HG03139 (cell line): ENCODE measurements at regions not wholly inside any gene's neighbourhood (a gene's known extent, or its start where the extent isn't known, plus 50 kb on each side); places are given as distances from the start of the nearest gene placed in this dataset.
"Not testable (repeated sequence)": the region's sequence is repeated elsewhere in the genome, so short reads cannot be mapped to it uniquely, and the experiment has no call there.

Experiments
- ATAC-seq: cut with Tn5 transposase; IDR thresholded peaks from one replicate; pipeline ENCODE4 v1.9.1; 2021; ENCODE audit not compliant: unreplicated experiment

DNA sequence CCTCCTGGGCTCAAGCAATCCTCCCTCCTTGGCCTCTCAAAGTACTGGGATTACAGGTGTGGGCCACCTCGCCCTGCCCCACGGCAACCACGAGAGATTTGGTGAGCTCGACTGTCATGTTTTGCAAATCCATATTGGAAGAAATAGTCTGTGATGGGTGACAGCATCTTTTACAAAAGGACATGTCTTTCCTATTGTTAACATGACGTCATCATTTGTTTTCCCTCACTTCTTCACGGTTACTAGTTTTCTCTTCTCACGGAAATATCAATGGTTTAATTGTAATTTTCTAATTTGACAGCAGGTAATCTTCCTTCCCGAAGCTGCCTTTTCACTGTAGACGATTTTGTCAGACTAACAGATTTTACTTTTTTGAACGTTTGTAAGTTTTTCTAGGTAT, 110.8 kb upstream of the GREM2 start:
- no peak for ATAC-seq

DNA sequence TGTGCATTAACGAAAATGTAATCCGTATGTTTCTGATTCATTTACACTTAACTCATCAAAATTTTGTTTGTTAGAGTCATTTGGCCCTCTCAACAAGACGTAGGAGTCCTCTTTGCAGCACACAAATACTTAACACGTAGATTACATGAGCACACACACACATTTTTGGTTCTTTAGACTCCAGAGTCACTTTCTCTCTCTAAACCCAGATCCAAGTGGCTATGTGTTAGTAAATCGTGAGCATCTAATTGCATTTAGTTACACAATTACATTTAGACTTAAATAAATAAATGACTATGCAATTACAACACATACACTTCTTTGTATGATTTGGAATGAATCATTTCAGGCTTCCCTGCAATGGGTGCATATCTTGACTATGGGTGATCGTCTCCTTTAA, 109.0 kb upstream of the GREM2 start:
- ATAC-seq, result no peak

DNA sequence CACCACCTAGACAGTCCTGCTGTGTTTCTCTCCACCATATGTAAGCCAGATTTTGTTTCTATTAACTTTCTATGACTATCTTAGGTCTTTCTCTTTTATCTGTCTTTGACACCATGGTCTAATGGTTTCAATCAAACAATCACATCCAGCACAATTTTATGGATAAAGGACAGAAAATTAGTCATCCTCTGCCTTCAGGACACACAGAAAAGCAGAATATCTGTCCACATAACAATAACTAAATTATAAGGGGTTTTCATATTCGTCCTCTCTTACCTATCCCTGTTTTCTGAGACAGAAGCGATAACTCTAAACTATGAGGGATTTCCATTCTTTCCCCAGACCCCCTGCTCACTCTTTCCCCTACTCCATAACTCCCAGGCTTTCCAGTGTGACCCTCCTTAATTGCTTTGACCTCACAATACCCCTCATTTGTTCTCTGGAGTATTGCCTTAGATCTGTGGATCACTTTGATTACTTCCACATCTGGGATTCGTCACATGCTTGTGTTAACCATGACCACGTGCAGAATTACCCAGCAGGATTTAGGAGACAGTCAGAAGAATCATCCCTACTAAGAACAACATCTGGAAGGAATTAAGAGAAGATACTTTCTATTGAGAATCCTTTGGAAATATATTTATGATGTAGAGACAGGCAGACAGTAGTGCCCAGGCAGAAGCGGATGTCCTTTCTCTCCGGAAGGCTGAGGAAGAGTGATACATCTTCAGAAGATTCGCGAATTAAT, 108.2 kb upstream of the GREM2 start:
- no peak for ATAC-seq

GRCh38 chr1:240716538-240716937, 104.6 kb upstream of the GREM2 start:
- ATAC-seq, result not testable (repeated sequence)

DNA sequence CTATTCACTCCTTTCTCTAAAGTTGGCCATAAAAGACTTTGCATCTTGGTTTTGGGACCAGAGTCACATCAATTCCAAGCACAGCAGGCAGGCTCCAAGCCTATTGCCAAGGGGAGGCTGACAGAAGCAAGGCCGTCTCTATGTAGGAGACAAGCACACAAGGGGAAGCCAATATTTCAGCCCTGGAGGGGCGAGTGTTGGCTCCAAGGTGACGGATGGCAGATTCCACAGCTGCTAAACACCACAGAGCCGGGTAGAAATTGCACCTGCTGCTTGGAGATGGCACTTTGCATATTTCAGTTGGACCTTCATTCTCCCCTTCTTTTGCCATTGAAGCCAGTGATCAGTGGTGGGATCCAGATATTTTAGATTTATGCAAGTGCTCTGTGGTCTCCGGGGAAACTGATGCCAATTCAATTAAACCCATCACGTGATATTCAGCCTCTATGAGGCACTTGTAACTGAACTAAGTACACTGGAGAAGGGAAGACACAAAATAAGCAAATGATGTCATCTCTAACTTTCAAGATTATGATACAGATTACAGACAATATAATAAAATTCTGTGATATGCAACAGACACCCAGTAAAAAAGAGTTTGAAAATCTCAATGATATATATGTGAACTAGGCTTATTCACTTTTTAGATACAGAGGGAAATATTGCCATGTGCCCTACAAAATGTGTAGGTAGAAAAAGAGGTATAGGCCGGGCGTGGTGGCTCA, 102.8 kb upstream of the GREM2 start:
- ATAC-seq, result no peak

DNA sequence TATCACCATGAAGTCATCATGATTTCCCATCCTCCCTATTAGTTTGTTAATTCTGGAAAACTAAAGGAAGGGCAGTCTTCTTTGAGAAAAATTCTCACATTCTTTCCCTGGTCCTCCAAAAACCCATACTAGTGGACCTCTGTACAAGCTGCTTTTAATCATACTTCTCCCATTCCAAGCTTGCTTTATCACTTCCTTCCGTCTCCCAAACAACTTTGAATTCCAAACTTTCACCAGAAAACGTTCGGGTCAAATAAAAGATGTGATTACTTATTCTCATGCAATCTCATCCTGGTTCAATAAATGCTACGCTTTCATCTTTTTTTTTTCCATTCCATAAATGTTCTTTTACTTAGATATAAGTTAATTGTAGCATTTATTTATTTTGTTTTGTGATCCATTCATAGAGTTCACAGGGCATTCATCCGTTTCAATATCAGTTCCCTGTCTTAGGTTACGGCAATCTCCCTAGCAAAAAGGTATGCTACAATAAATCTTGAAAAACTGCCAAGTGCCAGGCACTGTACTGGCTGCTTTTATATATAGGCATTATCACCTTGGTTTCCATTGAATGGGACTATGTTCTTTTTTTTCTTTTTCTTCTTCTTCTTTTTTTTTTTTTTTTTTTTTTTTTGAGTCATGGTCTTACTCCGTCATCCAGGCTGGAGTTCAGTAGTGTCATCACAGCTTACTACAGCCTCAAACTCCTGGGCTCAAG, 100.2 kb upstream of the GREM2 start:
- ATAC-seq, result no peak

DNA sequence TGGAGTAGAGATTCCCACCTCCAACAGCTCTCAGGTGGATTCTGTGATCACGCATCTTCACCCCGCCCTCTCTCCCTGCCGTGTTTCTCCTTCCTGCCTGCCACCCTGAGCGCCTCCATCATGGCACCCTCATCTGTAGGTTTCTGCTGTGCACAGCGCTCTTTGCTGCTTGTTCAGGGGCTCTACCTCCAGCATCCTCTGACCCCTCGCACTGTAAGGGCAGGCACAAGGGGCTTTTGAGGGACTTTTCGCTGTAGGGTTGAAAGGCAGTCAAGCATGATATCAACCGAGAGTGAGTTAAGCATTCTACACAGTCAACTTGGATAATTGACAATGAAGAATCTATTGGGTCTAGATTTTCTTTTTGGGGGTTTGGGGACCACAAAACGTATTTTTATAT, 99.1 kb upstream of the GREM2 start:
- no peak for ATAC-seq

GRCh38 chr1:240709676-240710075, 97.7 kb upstream of the GREM2 start:
- ATAC-seq, result no peak

GRCh38 chr1:240706150-240706935, 94.4 kb upstream of the GREM2 start:
- ATAC-seq, result no peak

DNA sequence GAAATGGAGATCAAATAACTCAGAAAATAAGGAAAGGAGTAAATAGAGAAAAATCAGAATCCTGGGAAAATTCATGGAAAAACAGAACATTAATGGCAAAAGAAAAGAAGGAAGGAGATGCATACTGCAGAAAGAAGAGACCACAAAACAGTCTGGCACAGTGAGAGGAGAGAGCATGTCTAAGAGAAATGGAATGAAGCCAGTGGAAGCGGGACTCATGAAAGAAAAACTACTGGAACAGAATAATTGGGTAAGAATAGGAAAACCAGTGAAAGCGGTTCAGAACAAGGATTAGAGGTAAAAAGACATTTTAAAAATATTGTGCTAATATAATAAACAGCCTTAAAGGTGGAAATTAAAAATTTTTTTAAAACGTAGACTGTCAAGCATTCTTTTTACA, 93.6 kb upstream of the GREM2 start:
- no peak for ATAC-seq

DNA sequence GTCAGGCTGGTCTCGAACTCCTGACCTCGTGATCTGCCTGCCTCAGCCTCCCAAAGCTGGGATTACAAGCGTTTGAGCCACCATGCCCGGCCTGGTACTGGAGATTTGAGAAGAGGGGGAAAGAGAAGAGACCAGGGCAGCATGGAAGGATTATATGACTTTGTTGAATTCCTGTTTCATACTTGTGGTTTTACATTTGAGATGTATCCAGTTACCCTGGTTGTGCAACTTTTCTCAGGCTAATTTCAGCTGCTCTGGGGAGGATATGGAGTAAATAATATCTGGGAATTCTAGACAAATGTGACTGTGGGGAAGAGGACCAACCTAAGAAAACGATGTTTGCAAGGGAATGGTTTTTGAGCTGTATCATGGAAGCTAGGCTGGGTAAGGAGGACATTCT, 89.5 kb upstream of the GREM2 start:
- no peak for ATAC-seq

DNA sequence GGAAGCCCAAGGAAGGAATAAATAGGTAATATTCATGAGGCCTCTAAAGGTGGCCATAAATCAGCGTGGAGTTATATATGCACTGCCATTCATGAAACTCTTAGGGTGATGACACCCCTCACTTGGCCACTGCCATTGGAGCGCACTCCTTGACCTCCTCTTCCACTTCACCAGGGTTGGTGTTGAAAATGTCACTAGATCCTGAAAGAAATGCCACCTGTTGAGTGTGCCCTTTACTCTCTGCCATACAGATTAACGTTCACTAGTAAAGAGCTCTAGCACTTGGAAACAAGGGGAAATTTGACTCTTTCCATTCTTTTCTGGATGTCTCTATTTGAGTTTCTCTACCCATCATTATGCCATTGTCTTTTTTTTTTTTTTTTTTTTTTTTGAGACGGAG, 83.5 kb upstream of the GREM2 start:
- ATAC-seq, result no peak

- ATAC-seq, result no peak
Observed at GRCh38 chr1:240693844-240694243, 81.9 kb upstream of the GREM2 start.

DNA sequence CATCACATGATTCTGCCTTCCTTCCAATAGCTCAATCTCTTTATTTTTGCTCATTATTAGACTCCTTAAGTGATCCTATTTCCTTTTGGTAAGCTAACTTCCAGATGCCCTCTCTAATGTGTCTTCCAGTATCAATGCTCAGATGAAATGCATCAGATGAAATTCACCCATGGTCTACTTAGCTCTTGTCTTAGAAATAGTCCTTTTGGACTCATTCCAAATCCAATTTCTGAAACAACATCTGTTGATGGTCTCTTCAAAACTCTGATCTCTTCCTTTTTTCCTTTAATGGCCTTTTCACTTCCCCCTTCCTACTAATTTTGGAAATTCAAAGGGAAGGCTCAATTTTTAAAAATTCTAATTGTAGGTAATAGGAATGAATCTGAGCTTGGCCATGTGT, 81.1 kb upstream of the GREM2 start:
- ATAC-seq, result no peak

GRCh38 chr1:240691909-240692705, 80.2 kb upstream of the GREM2 start:
- ATAC-seq, result no peak

DNA sequence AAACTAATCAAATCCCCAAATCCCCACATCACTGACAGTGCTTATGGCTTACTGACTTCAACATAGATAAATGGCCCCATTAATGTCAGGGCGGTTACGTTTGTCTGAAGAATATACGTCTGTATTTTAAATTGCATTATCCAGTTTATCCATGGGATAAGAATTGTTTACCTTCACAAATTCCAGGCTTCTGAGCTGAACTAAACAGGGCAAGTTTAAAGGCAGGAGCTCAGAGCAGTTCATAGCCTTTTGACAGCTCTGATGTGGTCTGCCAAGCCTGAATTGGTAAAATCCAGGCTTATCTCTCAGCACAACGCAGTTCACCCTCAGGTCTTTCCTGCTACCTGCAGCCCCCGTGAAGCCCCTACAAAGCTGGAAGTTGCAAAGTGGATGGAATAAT, 79.5 kb upstream of the GREM2 start:
- ATAC-seq, result no peak

DNA sequence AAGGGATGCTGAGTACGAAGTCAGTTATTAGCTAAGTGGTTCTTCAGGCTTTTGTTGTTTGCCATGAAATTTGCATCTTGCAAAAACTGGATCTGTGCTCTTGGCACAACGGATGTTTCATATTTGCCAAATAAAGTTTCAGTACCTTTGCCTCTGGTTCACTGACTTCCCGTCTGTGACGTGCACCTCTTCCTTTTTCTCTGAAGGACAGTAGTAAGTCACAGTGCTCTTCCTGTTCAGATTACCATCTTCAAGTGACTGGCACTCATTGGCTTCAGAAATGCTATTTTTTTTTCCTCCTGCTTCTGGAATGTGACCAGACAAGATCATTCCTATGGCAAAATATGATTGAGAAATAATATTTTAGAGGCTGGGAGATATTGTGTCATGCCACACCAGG, 75.9 kb upstream of the GREM2 start:
- ATAC-seq, result peak; percentile 93

GRCh38 chr1:240683576-240683975, 71.6 kb upstream of the GREM2 start:
- no peak for ATAC-seq

DNA sequence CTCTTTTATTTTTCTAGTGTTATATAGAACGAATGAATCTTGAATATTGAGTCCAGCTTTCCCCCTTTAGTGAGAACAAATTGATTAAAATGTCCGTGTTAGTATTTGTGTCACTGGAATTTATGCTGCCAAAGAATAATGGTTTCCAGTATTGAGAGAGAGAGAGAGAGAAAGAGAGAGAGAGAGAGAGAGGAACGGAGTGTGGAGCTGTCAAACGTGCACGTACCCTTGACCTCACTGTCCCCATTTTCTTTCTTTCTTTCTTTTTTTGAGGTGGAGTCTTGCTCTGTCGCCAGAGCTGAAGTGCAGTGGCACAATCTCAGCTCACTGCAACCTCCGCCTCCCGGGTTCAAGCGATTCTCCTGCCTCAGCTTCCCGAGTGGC, 70.9 kb upstream of the GREM2 start:
- no peak for ATAC-seq

DNA sequence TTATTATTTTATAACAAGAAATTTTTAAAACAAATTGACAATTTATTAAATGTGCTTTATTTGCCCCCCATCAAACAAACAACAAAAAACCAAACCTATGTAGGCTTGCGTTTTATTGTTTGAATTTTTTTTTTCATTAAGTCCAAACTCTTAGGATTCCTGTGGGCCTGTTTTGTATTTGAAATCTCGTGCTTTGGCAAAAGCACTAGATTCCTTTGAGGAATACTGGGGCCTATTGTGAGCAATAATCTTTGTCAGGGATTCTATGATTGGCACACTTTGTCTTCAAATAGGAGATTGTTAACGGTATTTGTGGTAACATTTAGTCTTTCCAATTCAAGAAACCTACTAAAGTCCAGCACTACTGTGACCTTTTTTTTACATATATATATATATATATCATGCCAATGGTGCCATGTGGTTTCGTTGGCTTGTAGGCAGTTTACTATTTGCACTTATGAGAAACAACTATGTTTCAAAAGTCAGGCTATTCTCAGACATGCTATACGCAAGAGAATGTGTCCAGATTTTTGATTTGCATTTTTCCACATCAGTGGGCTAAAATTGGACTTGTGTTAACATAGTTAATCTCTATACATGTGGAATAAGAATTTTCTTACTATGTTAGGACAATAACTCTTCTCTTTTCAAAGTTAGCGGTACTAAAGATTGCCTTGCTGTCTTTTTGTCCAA, 70.4 kb upstream of the GREM2 start:
- ATAC-seq, result no peak
